ENCODE measurements at regions not wholly inside any gene's neighbourhood (a gene's known extent, or its start where the extent isn't known, plus 50 kb on each side); places are given as distances from the start of the nearest gene placed in this dataset.

GRCh38 chr16:85475691-85476300 is 137.3 kb upstream of the GSE1 start:
- Histone ChIP-seq H2BK15ac (ENCODE audit: low read depth, low read length) (no peak overlapping the region), H2AFZ (replicated peaks; ENCODE audit: low read length, poor library complexity) (no peak overlapping the region), H2AK9ac (replicated peaks; ENCODE audit: low read depth, low read length, poor library complexity) (peak overlapping the region; percentile 72), H4K91ac (ENCODE audit: insufficient read depth, low read depth, low read length) (no peak overlapping the region), H3K23ac (ENCODE audit: low read depth, low read length) (no peak overlapping the region), H3K9ac (ENCODE audit: low read depth, low read length) (no peak overlapping the region), H3K9me1 (ENCODE audit: insufficient read depth, low read length) (peaks cover 5% of the 10 kb centered on the region), H3K18ac (ENCODE audit: low read depth, low read length) (no peak overlapping the region), H4K20me1 (ENCODE audit: insufficient read depth, low read length) (peaks cover 51% of the 10 kb centered on the region), H3K4me2 (ENCODE audit: low read depth, low read length) (no peak overlapping the region), H2BK5ac (ENCODE audit: low read depth, low read length, poor library complexity, severe bottlenecking) (no peak overlapping the region), H3K27me3 (ENCODE audit: control insufficient read depth, insufficient read depth, low read length) (no peaks in the 10 kb centered on the region), H3K4ac (ENCODE audit: low read depth, low read length) (no peak overlapping the region), H3K56ac (ENCODE audit: extremely low read depth, insufficient read depth, low read length) (no peak overlapping the region), H3K36me3 (ENCODE audit: control insufficient read depth, insufficient read depth, low read length) (no peaks in the 10 kb centered on the region), H3K27ac (ENCODE audit: insufficient read depth, low read length) (no peak overlapping the region), H4K8ac (ENCODE audit: low read depth in 2 of 2, low read length in 2 of 2) (no peak overlapping the region), H3K4me1 (ENCODE audit: control insufficient read depth, insufficient read depth, low read length) (peaks cover 5% of the 10 kb centered on the region; the same call in 1 of the 2 replicates), H4K5ac (ENCODE audit: low read depth, low read length) (no peak overlapping the region), H2BK20ac (ENCODE audit: low read depth, low read length) (no peak overlapping the region), H3K4me3 (ENCODE audit: insufficient read depth, low read depth, low read length) (no peak overlapping the region), H2AK5ac (ENCODE audit: low read depth, low read length) (no peak overlapping the region), H3K14ac (replicated peaks; ENCODE audit: low read depth, low read length) (peak overlapping the region; percentile 51), H3K9me3 (ENCODE audit: control insufficient read depth, insufficient read depth, low read length) (no peaks in the 10 kb centered on the region), H2BK120ac (ENCODE audit: low read depth, low read length) (no peak overlapping the region), H3K79me1 (ENCODE audit: low read depth in 1 of 2, low read length in 2 of 2) (peaks cover 9 to 35% of the 10 kb centered on the region in 2 experiments; a peak in 1 of 4 replicates)
- POLR2A ChIA-PET (ENCODE audit: unreplicated experiment): no interaction called here
- TF ChIP-seq FOS (IDR thresholded peaks at IDR 0.05; ENCODE audit: low read depth, low read length): no peak
- TF ChIP-seq RFX5 (IDR thresholded peaks at IDR 0.05; ENCODE audit: low read depth, low read length): no peak
- no peak for TF ChIP-seq BHLHE40 (IDR thresholded peaks at IDR 0.05; ENCODE audit: low read depth, low read length)
- no peak for TF ChIP-seq USF2 (IDR thresholded peaks at IDR 0.05; ENCODE audit: low read depth, low read length)
- no peak for TF ChIP-seq CEBPB (IDR thresholded peaks at IDR 0.05; ENCODE audit: low read depth, low read length)
- WGBS, 2 experiments (ENCODE audit: extremely low coverage in 2 of 2, insufficient read length in 1 of 2): 94% methylated on average over 14 of the region's 22 CpGs; no CpG with 5 or more reads in 1 of the 2 experiments
- CTCF ChIA-PET: no interaction called here
- intact Hi-C loops (cut with micrococcal nuclease) (no loop called here), dilution Hi-C loops (cut with HindIII; ENCODE audit: low sequenced_read_pairs, unreplicated experiment) (no loop called here), in situ Hi-C loops (cut with MboI; ENCODE audit: low sequenced_read_pairs) (no loop called here)
- ATAC-seq (ENCODE audit: low read depth): no peak
- BruUV-seq (replicated peaks): no TSS peak
- DNase-seq: no peak

All from IMR-90 (cell line).